GM12875 (cell line): ENCODE measurements at regions not wholly inside any gene's neighbourhood (a gene's known extent, or its start where the extent isn't known, plus 50 kb on each side); places are given as distances from the start of the nearest gene placed in this dataset.

Experiments used
- H3K4me3 ChIP-seq: one replicate; pipeline ENCODE4 v1.5.1; 2011; ENCODE audit warnings: low read depth, low read length, control low read depth
- TF ChIP-seq, protein P1 (sequence below): IDR thresholded peaks from 2 replicates; pipeline ENCODE4 v1.5.1; 2011; ENCODE audit warnings: low read depth, mild to moderate bottlenecking, control low read depth, inconsistent platforms, low read length, moderate library complexity, borderline replicate concordance; ENCODE audit not compliant: insufficient read depth

DNA sequence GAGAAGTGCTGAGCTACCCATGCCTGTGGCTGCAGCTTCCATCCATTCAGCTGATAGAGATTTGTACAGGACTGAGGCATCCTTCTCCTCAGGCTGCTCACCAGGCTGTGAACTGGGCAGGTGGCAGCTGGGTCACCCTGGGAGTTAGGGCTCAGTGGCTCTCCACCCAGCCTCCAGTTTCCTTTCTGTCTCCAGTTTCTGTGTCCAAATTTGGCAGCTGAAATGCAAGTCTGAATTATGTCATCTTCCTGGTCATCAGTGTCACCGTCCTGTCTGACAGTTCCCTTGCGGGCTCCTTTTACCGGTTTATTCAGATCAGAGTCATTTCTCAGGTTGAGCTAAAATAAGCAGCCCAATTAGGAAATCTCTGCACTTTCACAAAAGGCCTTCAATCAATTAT is 93.3 kb downstream of the EDN1 start:
- no peak overlapping the region for H3K4me3 ChIP-seq
- TF ChIP-seq, protein P1, sequence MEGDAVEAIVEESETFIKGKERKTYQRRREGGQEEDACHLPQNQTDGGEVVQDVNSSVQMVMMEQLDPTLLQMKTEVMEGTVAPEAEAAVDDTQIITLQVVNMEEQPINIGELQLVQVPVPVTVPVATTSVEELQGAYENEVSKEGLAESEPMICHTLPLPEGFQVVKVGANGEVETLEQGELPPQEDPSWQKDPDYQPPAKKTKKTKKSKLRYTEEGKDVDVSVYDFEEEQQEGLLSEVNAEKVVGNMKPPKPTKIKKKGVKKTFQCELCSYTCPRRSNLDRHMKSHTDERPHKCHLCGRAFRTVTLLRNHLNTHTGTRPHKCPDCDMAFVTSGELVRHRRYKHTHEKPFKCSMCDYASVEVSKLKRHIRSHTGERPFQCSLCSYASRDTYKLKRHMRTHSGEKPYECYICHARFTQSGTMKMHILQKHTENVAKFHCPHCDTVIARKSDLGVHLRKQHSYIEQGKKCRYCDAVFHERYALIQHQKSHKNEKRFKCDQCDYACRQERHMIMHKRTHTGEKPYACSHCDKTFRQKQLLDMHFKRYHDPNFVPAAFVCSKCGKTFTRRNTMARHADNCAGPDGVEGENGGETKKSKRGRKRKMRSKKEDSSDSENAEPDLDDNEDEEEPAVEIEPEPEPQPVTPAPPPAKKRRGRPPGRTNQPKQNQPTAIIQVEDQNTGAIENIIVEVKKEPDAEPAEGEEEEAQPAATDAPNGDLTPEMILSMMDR, result no peak

DNA sequence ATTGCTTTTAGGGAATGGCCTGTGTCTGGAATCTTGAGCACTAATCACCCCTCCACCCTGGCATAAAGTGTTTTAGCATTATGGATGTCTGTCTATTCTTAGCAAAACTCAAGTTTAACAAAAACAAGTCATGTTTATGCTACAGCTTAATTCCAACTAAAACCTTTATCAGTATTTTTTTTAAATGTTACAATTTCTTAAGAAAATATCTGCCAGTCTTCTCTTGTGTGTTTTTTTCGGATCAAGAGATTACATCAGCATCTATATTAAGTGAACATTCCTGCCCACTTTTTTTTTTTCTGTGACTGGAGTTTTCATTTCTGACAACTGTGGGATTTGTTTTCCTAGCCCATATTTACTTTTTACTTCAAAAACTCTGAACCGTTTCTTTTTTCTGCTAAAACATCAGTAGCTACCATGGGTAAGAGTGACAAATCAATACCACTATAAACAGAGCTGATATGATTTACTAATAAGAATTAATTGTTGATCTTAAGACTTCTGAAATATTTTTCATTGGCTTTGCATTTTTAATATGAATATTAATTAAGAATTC is 94.3 kb downstream of the EDN1 start:
- TF ChIP-seq, protein P1, result no peak
- H3K4me3 ChIP-seq, result no peak overlapping the region

GRCh38 chr6:12385316-12385715 is 95.2 kb downstream of the EDN1 start:
- TF ChIP-seq, protein P1, result no peak
- no peak overlapping the region for H3K4me3 ChIP-seq

- H3K4me3 ChIP-seq, result no peak overlapping the region
- TF ChIP-seq, protein P1, result no peak
Measured at GRCh38 chr6:12386816-12387215, 96.7 kb downstream of the EDN1 start.

- no peak overlapping the region for H3K4me3 ChIP-seq
- TF ChIP-seq, protein P1, result no peak
Measured at GRCh38 chr6:12391472-12391871, 101.3 kb downstream of the EDN1 start.

DNA sequence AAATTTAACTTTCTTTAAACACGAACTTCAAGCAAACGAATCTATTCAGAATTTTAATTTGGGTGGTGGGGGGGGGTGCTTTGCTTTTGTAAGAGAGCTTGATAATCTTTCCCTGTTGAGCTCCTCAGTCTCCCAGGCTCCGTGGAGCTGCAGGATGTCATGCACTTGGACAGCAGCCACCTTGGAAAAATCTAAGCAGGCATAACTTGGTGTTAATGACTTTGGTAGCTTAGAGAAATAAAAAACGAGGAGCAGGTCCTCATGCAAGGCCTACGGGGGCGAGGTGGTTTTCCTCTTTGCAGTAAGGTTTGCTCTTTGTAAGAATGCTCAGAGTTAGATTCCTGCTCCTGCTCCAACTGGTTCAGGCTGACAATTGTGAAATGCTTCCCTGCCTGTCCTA is 102.3 kb downstream of the EDN1 start:
- no peak overlapping the region for H3K4me3 ChIP-seq
- TF ChIP-seq, protein P1, result no peak

DNA sequence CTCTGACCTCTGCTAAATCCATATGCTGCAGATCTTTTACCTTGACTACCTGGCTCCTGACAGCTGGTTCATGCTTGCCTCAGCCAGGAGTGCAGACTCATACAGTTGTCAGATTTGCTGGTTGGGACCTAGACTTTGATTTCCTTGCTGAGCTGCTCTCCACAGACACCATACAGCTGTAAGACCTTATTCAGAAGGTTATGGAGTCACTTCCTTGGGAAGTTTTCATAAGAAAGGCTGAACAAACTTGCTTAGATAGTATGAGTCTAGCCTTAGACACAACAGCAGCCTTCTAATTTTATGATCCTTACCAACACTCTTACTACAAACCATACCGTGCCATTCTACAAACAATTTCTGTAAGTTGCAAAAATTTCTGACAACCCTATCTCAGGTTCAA is 102.9 kb downstream of the EDN1 start:
- no peak overlapping the region for H3K4me3 ChIP-seq
- TF ChIP-seq, protein P1, result no peak
